ENCODE measurements at regions not wholly inside any gene's neighbourhood (a gene's known extent, or its start where the extent isn't known, plus 50 kb on each side); places are given as distances from the start of the nearest gene placed in this dataset.

DNA sequence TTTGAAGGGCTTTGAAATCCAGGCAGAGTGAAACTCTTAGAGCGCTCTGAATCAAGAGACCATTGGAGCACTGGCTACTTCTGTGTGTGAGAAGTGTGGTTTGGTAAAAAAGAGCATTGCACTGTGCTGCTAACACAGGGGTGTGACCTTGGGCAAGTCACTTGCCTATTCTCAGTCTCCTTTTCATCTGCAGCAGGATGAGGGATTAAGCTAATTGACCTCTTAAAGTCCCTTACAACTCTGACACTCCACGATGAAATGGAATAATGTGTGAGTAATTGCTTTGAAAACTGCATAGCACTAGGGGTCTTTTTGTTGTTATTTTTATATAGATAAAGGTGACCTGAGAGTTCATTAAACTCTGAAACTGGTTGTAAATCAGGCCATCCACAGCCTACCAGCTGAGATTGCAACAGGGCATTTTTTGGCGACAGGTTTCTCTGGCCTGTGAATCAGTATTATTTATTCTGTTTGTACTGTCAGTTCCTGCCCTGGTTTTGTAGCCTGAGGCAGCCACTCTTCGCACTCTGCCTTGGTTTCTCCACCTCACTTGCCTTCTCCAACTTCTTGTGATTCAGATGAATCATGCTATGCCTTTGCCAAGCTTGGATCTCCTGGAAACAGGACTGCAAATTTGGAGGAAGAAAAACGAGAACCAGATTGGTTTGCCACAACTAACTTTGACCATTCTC, 159.9 kb upstream of the PARP11 start:
- Histone ChIP-seq H3K36me3 (ENCODE audit: control insufficient read depth, low read length) (no peaks in the 10 kb centered on the region), H3K9me2 (replicated peaks; ENCODE audit: control insufficient read depth, low read length) (no peaks in the 10 kb centered on the region), H3K9me3 (ENCODE audit: control insufficient read depth, insufficient read depth, low read length) (no peaks in the 10 kb centered on the region), H3K27ac (ENCODE audit: low read depth, low read length) (no peak overlapping the region), H3K4me3 (ENCODE audit: low read length) (no peak overlapping the region), H3K79me2 (ENCODE audit: control insufficient read depth, low read length) (no peaks in the 10 kb centered on the region), H3F3A (ENCODE audit: control insufficient read depth, insufficient read depth) (no peaks in the 10 kb centered on the region), H3K4me2 (ENCODE audit: low read length) (no peak overlapping the region), H4K20me1 (ENCODE audit: control insufficient read depth, insufficient read depth, low read depth, low read length) (no peaks in the 10 kb centered on the region), H3K4me1 (ENCODE audit: control insufficient read depth, low read length) (no peaks in the 10 kb centered on the region), H3K27me3 (ENCODE audit: control insufficient read depth, low read length) (no peaks in the 10 kb centered on the region)
- TF ChIP-seq, protein P1, sequence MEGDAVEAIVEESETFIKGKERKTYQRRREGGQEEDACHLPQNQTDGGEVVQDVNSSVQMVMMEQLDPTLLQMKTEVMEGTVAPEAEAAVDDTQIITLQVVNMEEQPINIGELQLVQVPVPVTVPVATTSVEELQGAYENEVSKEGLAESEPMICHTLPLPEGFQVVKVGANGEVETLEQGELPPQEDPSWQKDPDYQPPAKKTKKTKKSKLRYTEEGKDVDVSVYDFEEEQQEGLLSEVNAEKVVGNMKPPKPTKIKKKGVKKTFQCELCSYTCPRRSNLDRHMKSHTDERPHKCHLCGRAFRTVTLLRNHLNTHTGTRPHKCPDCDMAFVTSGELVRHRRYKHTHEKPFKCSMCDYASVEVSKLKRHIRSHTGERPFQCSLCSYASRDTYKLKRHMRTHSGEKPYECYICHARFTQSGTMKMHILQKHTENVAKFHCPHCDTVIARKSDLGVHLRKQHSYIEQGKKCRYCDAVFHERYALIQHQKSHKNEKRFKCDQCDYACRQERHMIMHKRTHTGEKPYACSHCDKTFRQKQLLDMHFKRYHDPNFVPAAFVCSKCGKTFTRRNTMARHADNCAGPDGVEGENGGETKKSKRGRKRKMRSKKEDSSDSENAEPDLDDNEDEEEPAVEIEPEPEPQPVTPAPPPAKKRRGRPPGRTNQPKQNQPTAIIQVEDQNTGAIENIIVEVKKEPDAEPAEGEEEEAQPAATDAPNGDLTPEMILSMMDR (IDR thresholded peaks at IDR 0.05; ENCODE audit: low read depth, low read length, poor library complexity, severe bottlenecking) = no peak
- TF ChIP-seq EZH2phosphoT487 (IDR thresholded peaks at IDR 0.05; ENCODE audit: borderline replicate concordance, low read length) = no peak

DNA sequence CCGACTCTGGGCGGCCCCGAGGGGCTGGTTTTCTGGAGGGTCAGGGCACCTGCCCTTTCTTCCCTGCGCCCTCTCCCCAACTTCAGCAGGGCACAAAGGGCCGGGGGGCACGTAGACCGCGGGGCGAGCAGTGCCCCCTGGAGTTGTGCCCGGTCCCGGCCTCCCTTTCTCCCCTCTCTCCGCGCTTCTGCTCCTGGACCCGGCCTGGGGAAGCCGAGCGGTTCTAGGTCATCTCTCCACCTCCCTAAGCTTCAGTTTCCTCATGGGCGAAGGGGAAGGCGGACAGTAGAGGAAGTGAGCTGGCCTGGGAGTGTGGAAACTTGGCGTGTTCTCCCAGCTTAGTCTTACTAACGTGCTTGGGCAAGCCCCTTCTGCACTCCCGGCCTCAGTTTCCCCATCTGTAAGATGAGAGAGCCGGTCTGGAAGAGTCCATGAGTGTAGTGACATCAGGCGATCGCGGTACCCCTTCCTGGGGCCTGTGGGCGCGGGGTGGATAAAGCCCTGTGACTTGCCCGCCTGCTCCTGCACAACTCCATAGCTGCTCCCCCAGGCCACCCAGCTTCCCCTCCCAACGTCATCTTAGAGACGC, 158.6 kb upstream of the PARP11 start:
- Histone ChIP-seq H3K4me2 (ENCODE audit: low read length) (no peak overlapping the region), H3F3A (ENCODE audit: control insufficient read depth, insufficient read depth) (no peaks in the 10 kb centered on the region), H3K9me2 (replicated peaks; ENCODE audit: control insufficient read depth, low read length) (no peaks in the 10 kb centered on the region), H3K27me3 (ENCODE audit: control insufficient read depth, low read length) (no peaks in the 10 kb centered on the region), H3K79me2 (ENCODE audit: control insufficient read depth, low read length) (no peaks in the 10 kb centered on the region), H3K9me3 (ENCODE audit: control insufficient read depth, insufficient read depth, low read length) (no peaks in the 10 kb centered on the region), H4K20me1 (ENCODE audit: control insufficient read depth, insufficient read depth, low read depth, low read length) (no peaks in the 10 kb centered on the region), H3K36me3 (ENCODE audit: control insufficient read depth, low read length) (no peaks in the 10 kb centered on the region), H3K4me3 (ENCODE audit: low read length) (no peak overlapping the region), H3K27ac (ENCODE audit: low read depth, low read length) (no peak overlapping the region), H3K4me1 (ENCODE audit: control insufficient read depth, low read length) (no peaks in the 10 kb centered on the region)
- no peak for TF ChIP-seq EZH2phosphoT487 (IDR thresholded peaks at IDR 0.05; ENCODE audit: borderline replicate concordance, low read length)
- TF ChIP-seq, protein P1 (IDR thresholded peaks at IDR 0.05; ENCODE audit: low read depth, low read length, poor library complexity, severe bottlenecking) = no peak

DNA sequence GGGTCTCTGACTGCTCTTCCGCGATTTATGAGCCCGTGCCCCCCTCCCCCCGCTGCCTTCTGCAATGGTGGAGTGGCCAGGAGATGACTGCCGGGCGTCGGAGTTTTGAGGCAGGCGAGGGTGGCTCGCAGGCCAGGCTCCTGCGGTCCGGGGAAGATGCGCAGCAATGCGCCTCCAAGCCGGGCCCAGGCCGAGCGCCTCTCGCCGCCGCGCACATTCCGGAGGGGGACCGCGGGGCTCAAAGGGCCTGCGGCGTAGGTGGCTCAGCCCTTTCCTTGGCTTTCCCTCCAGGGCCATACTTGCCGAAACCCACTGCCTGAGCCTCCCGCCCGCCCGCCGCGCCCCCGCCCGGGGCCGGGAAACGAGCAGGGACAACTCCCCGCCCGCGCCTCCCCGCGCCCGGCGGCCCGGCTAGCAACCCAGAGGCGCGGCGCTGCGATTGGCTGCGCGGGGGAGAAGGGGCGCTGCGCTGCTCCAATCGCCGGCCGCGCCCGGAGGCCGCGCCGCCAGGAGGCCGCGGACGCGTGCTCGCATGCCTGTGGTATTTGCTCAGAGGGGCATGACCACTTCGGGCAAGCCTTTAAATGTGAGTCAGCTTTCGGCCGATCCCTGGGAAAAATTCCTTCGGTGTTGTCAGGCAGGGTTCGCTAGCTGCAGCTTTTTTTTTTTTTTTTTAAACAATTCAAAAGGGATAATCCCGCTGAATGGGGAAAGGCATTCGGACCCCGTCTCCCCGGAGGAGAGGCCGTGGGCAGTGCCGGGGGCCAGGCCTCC, 157.9 kb upstream of the PARP11 start:
- no peaks in the 10 kb centered on the region for H3K4me1 ChIP-seq (ENCODE audit: control insufficient read depth, low read length)
- H4K20me1 ChIP-seq (ENCODE audit: control insufficient read depth, insufficient read depth, low read depth, low read length) = no peaks in the 10 kb centered on the region
- H3K36me3 ChIP-seq (ENCODE audit: control insufficient read depth, low read length) = no peaks in the 10 kb centered on the region
- H3K9me3 ChIP-seq (ENCODE audit: control insufficient read depth, insufficient read depth, low read length) = no peaks in the 10 kb centered on the region
- H3K4me2 ChIP-seq (ENCODE audit: low read length) = no peak overlapping the region
- no peak overlapping the region for H3K27ac ChIP-seq (ENCODE audit: low read depth, low read length)
- no peaks in the 10 kb centered on the region for H3K27me3 ChIP-seq (ENCODE audit: control insufficient read depth, low read length)
- TF ChIP-seq, protein P1 (IDR thresholded peaks at IDR 0.05; ENCODE audit: low read depth, low read length, poor library complexity, severe bottlenecking) = no peak
- no peak for TF ChIP-seq EZH2phosphoT487 (IDR thresholded peaks at IDR 0.05; ENCODE audit: borderline replicate concordance, low read length)
- H3K79me2 ChIP-seq (ENCODE audit: control insufficient read depth, low read length) = no peaks in the 10 kb centered on the region
- H3F3A ChIP-seq (ENCODE audit: control insufficient read depth, insufficient read depth) = no peaks in the 10 kb centered on the region
- H3K4me3 ChIP-seq (ENCODE audit: low read length) = no peak overlapping the region
- no peaks in the 10 kb centered on the region for H3K9me2 ChIP-seq (replicated peaks; ENCODE audit: control insufficient read depth, low read length)

Measured in DOHH2 (cell line).